ENCODE measurements at regions not wholly inside any gene's neighbourhood (a gene's known extent, or its start where the extent isn't known, plus 50 kb on each side); places are given as distances from the start of the nearest gene placed in this dataset.

- Histone ChIP-seq H3F3A (replicated peaks; ENCODE audit: insufficient read depth) (no peaks in the 10 kb centered on the region), H3K9ac (no peak overlapping the region), H3K27me3 (ENCODE audit: insufficient read depth) (no peaks in the 10 kb centered on the region), H4K20me1 (ENCODE audit: insufficient read depth) (no peaks in the 10 kb centered on the region), H3K9me2 (no peaks in the 10 kb centered on the region), H3K79me2 (ENCODE audit: insufficient read depth) (no peaks in the 10 kb centered on the region), H3K9me3 (no peaks in the 10 kb centered on the region), H3K4me3 (ENCODE audit: low read depth in 2 of 2, low read length in 1 of 2) (no peak overlapping the region), H3K4me2 (no peak overlapping the region), H3K36me3 (replicated peaks in 1 of 2; ENCODE audit: control insufficient read depth in 1 of 2, insufficient read depth in 2 of 2, low read length in 1 of 2) (no peaks in the 10 kb centered on the region), H3K4me1 (ENCODE audit: control insufficient read depth in 1 of 2, insufficient read depth in 2 of 2, low read depth in 1 of 2, low read length in 1 of 2) (peaks cover 0 to 6% of the 10 kb centered on the region in 2 experiments; a peak in 1 of 4 replicates), H3K27ac (ENCODE audit: low read depth in 2 of 2, low read length in 1 of 2) (no peak overlapping the region), H2AFZ (ENCODE audit: low read depth) (no peak overlapping the region)
- WGBS (ENCODE audit: low lambda C conversion rate), result 72% methylated on average over 10 of the region's 10 CpGs
- DNase-seq, result no peak
- POLR2A ChIA-PET, result interaction anchor here (1.3 kb wide), 1 partner anchor 206 kb away, joined by 3 read pairs; no protein-coding TSS in a partner anchor
- TF ChIP-seq EZH2phosphoT487 (IDR thresholded peaks at IDR 0.05; ENCODE audit: borderline replicate concordance, low read depth) (no peak), NFIC (IDR thresholded peaks at IDR 0.05; ENCODE audit: borderline replicate concordance) (no peak), FOXM1 (IDR thresholded peaks at IDR 0.05; ENCODE audit: low read depth) (no peak), ELF1 (IDR thresholded peaks at IDR 0.05) (no peak), SMC3 (IDR thresholded peaks at IDR 0.05; ENCODE audit: low read depth, low read length) (no peak), SIN3A (IDR thresholded peaks at IDR 0.05; ENCODE audit: borderline replicate concordance, low read depth, low read length) (no peak), NRF1 (IDR thresholded peaks at IDR 0.05; ENCODE audit: low read depth, low read length) (no peak), TEAD4 (IDR thresholded peaks at IDR 0.05; ENCODE audit: borderline replicate concordance, insufficient read depth) (no peak), MXI1 (IDR thresholded peaks at IDR 0.05; ENCODE audit: low read depth, low read length) (no peak), RFX5 (IDR thresholded peaks at IDR 0.05; ENCODE audit: low read length) (no peak), RXRA (IDR thresholded peaks at IDR 0.05; ENCODE audit: borderline replicate concordance, low read depth) (no peak), TAF1 (IDR thresholded peaks at IDR 0.05; ENCODE audit: borderline replicate concordance, low read depth, low read length) (no peak)
- TF ChIP-seq, protein P1, sequence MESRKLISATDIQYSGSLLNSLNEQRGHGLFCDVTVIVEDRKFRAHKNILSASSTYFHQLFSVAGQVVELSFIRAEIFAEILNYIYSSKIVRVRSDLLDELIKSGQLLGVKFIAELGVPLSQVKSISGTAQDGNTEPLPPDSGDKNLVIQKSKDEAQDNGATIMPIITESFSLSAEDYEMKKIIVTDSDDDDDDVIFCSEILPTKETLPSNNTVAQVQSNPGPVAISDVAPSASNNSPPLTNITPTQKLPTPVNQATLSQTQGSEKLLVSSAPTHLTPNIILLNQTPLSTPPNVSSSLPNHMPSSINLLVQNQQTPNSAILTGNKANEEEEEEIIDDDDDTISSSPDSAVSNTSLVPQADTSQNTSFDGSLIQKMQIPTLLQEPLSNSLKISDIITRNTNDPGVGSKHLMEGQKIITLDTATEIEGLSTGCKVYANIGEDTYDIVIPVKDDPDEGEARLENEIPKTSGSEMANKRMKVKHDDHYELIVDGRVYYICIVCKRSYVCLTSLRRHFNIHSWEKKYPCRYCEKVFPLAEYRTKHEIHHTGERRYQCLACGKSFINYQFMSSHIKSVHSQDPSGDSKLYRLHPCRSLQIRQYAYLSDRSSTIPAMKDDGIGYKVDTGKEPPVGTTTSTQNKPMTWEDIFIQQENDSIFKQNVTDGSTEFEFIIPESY (IDR thresholded peaks at IDR 0.05; ENCODE audit: borderline replicate concordance, low read depth), result no peak
- TF ChIP-seq, protein P2, sequence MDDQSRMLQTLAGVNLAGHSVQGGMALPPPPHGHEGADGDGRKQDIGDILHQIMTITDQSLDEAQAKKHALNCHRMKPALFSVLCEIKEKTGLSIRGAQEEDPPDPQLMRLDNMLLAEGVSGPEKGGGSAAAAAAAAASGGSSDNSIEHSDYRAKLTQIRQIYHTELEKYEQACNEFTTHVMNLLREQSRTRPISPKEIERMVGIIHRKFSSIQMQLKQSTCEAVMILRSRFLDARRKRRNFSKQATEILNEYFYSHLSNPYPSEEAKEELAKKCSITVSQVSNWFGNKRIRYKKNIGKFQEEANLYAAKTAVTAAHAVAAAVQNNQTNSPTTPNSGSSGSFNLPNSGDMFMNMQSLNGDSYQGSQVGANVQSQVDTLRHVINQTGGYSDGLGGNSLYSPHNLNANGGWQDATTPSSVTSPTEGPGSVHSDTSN (IDR thresholded peaks at IDR 0.05), result no peak
- CTCF ChIA-PET, result interaction anchor here (1.9 kb wide), 1 partner anchor 18 kb away, joined by 6 read pairs; no protein-coding TSS in a partner anchor
Observed at GRCh38 chr6:108763931-108764579, 84.2 kb upstream of the ARMC2 start.

GRCh38 chr6:108764580-108764950 lies 83.7 kb upstream of the ARMC2 start:
- Histone ChIP-seq H3K9me2 (no peaks in the 10 kb centered on the region), H3F3A (replicated peaks; ENCODE audit: insufficient read depth) (no peaks in the 10 kb centered on the region), H3K4me3 (ENCODE audit: low read depth in 2 of 2, low read length in 1 of 2) (no peak overlapping the region), H3K36me3 (replicated peaks in 1 of 2; ENCODE audit: control insufficient read depth in 1 of 2, insufficient read depth in 2 of 2, low read length in 1 of 2) (no peaks in the 10 kb centered on the region), H2AFZ (ENCODE audit: low read depth) (no peak overlapping the region), H4K20me1 (ENCODE audit: insufficient read depth) (no peaks in the 10 kb centered on the region), H3K27me3 (ENCODE audit: insufficient read depth) (no peaks in the 10 kb centered on the region), H3K27ac (ENCODE audit: low read depth in 2 of 2, low read length in 1 of 2) (no peak overlapping the region), H3K4me1 (ENCODE audit: control insufficient read depth in 1 of 2, insufficient read depth in 2 of 2, low read depth in 1 of 2, low read length in 1 of 2) (peaks cover 0 to 6% of the 10 kb centered on the region in 2 experiments; a peak in 1 of 4 replicates), H3K9me3 (no peaks in the 10 kb centered on the region), H3K4me2 (no peak overlapping the region), H3K9ac (no peak overlapping the region), H3K79me2 (ENCODE audit: insufficient read depth) (no peaks in the 10 kb centered on the region)
- no peak for DNase-seq
- ChIA-PET CTCF (no interaction called here), POLR2A (no interaction called here)
- TF ChIP-seq IRF3 (IDR thresholded peaks at IDR 0.05; ENCODE audit: low read depth, low read length), result no peak
- TF ChIP-seq FOXM1 (IDR thresholded peaks at IDR 0.05; ENCODE audit: low read depth), result no peak
- TF ChIP-seq POLR2AphosphoS5 (IDR thresholded peaks at IDR 0.05; ENCODE audit: low read depth, low read length), result no peak
- no peak for TF ChIP-seq MEF2A (IDR thresholded peaks at IDR 0.05; ENCODE audit: borderline replicate concordance, low read depth)
- TF ChIP-seq, protein P2 (IDR thresholded peaks at IDR 0.05), result no peak
- no peak for TF ChIP-seq RXRA (IDR thresholded peaks at IDR 0.05; ENCODE audit: borderline replicate concordance, low read depth)
- TF ChIP-seq ELF1 (IDR thresholded peaks at IDR 0.05), result no peak
- no peak for TF ChIP-seq JUND (IDR thresholded peaks at IDR 0.05)
- TF ChIP-seq CTCF (IDR thresholded peaks at IDR 0.05), result no peak
- 100% methylated on average over 1 of the region's 1 CpG for WGBS (ENCODE audit: low lambda C conversion rate)
